Tibial artery (tissue), 4 donors: ENCODE measurements at regions not wholly inside any gene's neighbourhood (a gene's known extent, or its start where the extent isn't known, plus 50 kb on each side); places are given as distances from the start of the nearest gene placed in this dataset.

Experiments
- DNase-seq, 2 donors: peaks; one replicate each; pipeline ENCODE4 v3.0.0-alpha.2; 2019
- H3K27ac ChIP-seq, 2 donors: fragments of 200-600 bp; sonication (generic) in 1 of 2; 1 replicate in 1 of 2; 2 replicates in 1 of 2; pipeline ENCODE4 v1.5.1; 2018 to 2019; ENCODE audit warnings: mild to moderate bottlenecking in 1 of 2
- H3K27me3 ChIP-seq, 2 donors: fragments of 200-600 bp; sonication (generic) in 1 of 2; one replicate each; pipeline versions ENCODE4 v1.5.1 to v1.6.0; 2016 to 2019
- H3K36me3 ChIP-seq, 3 donors: fragments of 200-600 bp; sonication (generic) in 2 of 3; one replicate each; pipeline ENCODE4 v1.5.1; 2016 to 2019; ENCODE audit warnings: mild to moderate bottlenecking in 2 of 3
- H3K4me1 ChIP-seq, 4 donors: fragments of 200-600 bp; sonication (generic) in 2 of 4; 1 replicate in 3 of 4; 2 replicates in 1 of 4; pipeline ENCODE4 v1.5.1; 2016 to 2019
- H3K4me3 ChIP-seq, 2 donors: fragments of 200-600 bp; sonication (generic) in 1 of 2; 1 replicate in 1 of 2; 2 replicates in 1 of 2; pipeline ENCODE4 v1.5.1; 2018 to 2019; ENCODE audit warnings: mild to moderate bottlenecking in 2 of 2
- H3K9me3 ChIP-seq, 3 donors: fragments of 200-600 bp; sonication (generic) in 1 of 3; one replicate each; pipeline ENCODE4 v1.5.1; 2016 to 2019
- CTCF ChIP-seq, 2 experiments: fragments of 200-600 bp in 1 of 2; fragments of 450-650 bp in 1 of 2; IDR thresholded peaks; one replicate each; pipeline ENCODE4 v1.5.1; 2017 to 2019; ENCODE audit warnings: antibody characterized with exemption in 2 of 2, mild to moderate bottlenecking in 1 of 2, moderate library complexity in 1 of 2
- intact Hi-C: fragments of 100-400 bp; cut with DNase I; formaldehyde crosslinking; loops from one replicate; pipeline ENCODE4 v1.15.0; 2023; ENCODE audit warnings: low total_unique reads

GRCh38 chr10:91049296-91049987, 128.6 kb upstream of the ANKRD1 start:
- H3K4me3 ChIP-seq: no peak overlapping the region
- no peaks in the 10 kb centered on the region for H3K9me3 ChIP-seq
- H3K27me3 ChIP-seq: no peaks in the 10 kb centered on the region
- DNase-seq: no peak
- peak overlapping the region; percentile 32 to 58 for H3K27ac ChIP-seq
- peaks cover 0 to 59% (median 15%) of the 10 kb centered on the region in 4 donors for H3K4me1 ChIP-seq
- no peaks in the 10 kb centered on the region for H3K36me3 ChIP-seq
- no peak for TF ChIP-seq CTCF (IDR thresholded peaks at IDR 0.05)
- intact Hi-C loops: loop anchor here (10.0 kb wide), 1 partner anchor 115 kb away; no protein-coding TSS in a partner anchor

- Histone ChIP-seq H3K9me3 (no peaks in the 10 kb centered on the region), H3K27me3 (no peaks in the 10 kb centered on the region), H3K27ac (peak overlapping the region; percentile 32 to 58), H3K4me3 (no peak overlapping the region), H3K36me3 (no peaks in the 10 kb centered on the region), H3K4me1 (peaks cover 0 to 59% (median 15%) of the 10 kb centered on the region in 4 donors)
- no peak for DNase-seq
- no peak for TF ChIP-seq CTCF (IDR thresholded peaks at IDR 0.05)
- intact Hi-C loops: loop anchor here (10.0 kb wide), 1 partner anchor 115 kb away; no protein-coding TSS in a partner anchor
Observed at GRCh38 chr10:91049988-91050360, 129.1 kb upstream of the ANKRD1 start.

- no peak overlapping the region for H3K4me3 ChIP-seq
- no peaks in the 10 kb centered on the region for H3K27me3 ChIP-seq
- TF ChIP-seq CTCF (IDR thresholded peaks at IDR 0.05): no peak
- no peak for DNase-seq
- H3K9me3 ChIP-seq: no peaks in the 10 kb centered on the region
- no peaks in the 10 kb centered on the region for H3K36me3 ChIP-seq
- intact Hi-C loops: no loop called here
- peak overlapping the region; percentile 32 to 58 for H3K27ac ChIP-seq
- peaks cover 0 to 59% (median 15%) of the 10 kb centered on the region in 4 donors for H3K4me1 ChIP-seq
Observed at GRCh38 chr10:91050371-91051034, 129.6 kb upstream of the ANKRD1 start.

- Histone ChIP-seq H3K36me3 (no peaks in the 10 kb centered on the region), H3K27me3 (no peaks in the 10 kb centered on the region), H3K27ac (no peak overlapping the region), H3K9me3 (no peaks in the 10 kb centered on the region), H3K4me3 (no peak overlapping the region), H3K4me1 (peaks cover 0 to 52% (median 14%) of the 10 kb centered on the region in 4 donors)
- no peak for TF ChIP-seq CTCF (IDR thresholded peaks at IDR 0.05)
- intact Hi-C loops: no loop called here
- DNase-seq: peak in 1 of 2 donors; percentile 75
Observed at GRCh38 chr10:91051829-91052228, 130.9 kb upstream of the ANKRD1 start.

- H3K9me3 ChIP-seq: no peaks in the 10 kb centered on the region
- intact Hi-C loops: no loop called here
- no peak overlapping the region for H3K4me3 ChIP-seq
- no peak overlapping the region for H3K27ac ChIP-seq
- no peaks in the 10 kb centered on the region for H3K27me3 ChIP-seq
- H3K4me1 ChIP-seq: peaks cover 0 to 30% (median 8%) of the 10 kb centered on the region in 4 donors
- TF ChIP-seq CTCF (IDR thresholded peaks at IDR 0.05): no peak
- no peak for DNase-seq
- no peaks in the 10 kb centered on the region for H3K36me3 ChIP-seq
Observed at GRCh38 chr10:91054325-91054724, 133.4 kb upstream of the ANKRD1 start.
